GM12878 (cell line): ENCODE measurements at regions not wholly inside any gene's neighbourhood (a gene's known extent, or its start where the extent isn't known, plus 50 kb on each side); places are given as distances from the start of the nearest gene placed in this dataset.

ENCODE experiments used
- ATAC-seq: fragments of 200-7000 bp; cut with Tn5 transposase; 3 replicates; pipeline ENCODE4 v1.9.1; 2020; ENCODE audit warnings: mild to moderate bottlenecking, moderate library complexity
- BruUV-seq: library from RNA; stranded (reverse); fragments of 400-500 nt; replicated peaks from 2 replicates; lab custom pipeline; 2021; lab: Mats Ljungman, UMichigan
- CTCF ChIA-PET: fragments of 300-600 bp; sonication (Branson Sonifier 250); formaldehyde crosslinking; extraction: SDS; loops from one replicate; lab custom pipeline; 2021; ENCODE audit warnings: inconsistent platforms; lab: Yijun Ruan, JAX
- POLR2A ChIA-PET: fragments of 350-600 bp; formaldehyde crosslinking; extraction: SDS; loops from one replicate; lab custom pipeline; 2021; ENCODE audit warnings: inconsistent platforms; lab: Charles Lee
- RAD21 ChIA-PET: fragments of 300-600 bp; sonication (Branson Sonifier 250); formaldehyde crosslinking; loops from one replicate; lab custom pipeline; 2023; ENCODE audit warnings: antibody characterized with exemption; ENCODE audit not compliant: unreplicated experiment; lab: Charles Lee
- SMC1A ChIA-PET: fragments of 300-600 bp; sonication (Branson Sonifier 250); formaldehyde crosslinking; loops from one replicate; lab custom pipeline; 2023; ENCODE audit not compliant: unreplicated experiment, uncharacterized antibody; lab: Charles Lee
- DNase-seq: peaks from one replicate; pipeline ENCODE4 v3.0.0-alpha.2; 2011; ENCODE audit warnings: low read depth, low spot score
- FAIRE-seq: peaks from 3 replicates; lab custom pipeline; 2011; peaks lifted over from hg19 to GRCh38; lab: Jason Lieb, UNC
- H2AFZ ChIP-seq: 2 replicates; pipeline ENCODE4 v1.6.0; 2011; ENCODE audit warnings: low read depth, low read length, control low read depth; ENCODE audit not compliant: control insufficient read depth
- H3K27ac ChIP-seq: 2 replicates; pipeline ENCODE4 v1.5.1; 2011; ENCODE audit warnings: control low read depth; ENCODE audit not compliant: control insufficient read depth, insufficient read depth
- H3K27me3 ChIP-seq, 2 experiments: replicated peaks in 1 of 2; 2 replicates each; pipeline versions ENCODE4 v1.6.0 to v1.6.1; 2011; ENCODE audit warnings: low read length in 1 of 2; ENCODE audit not compliant: control insufficient read depth in 2 of 2, insufficient read depth in 2 of 2
- H3K36me3 ChIP-seq, 2 experiments: 2 replicates each; pipeline ENCODE4 v1.5.1; 2011; ENCODE audit warnings: low read length in 1 of 2; ENCODE audit not compliant: control insufficient read depth in 2 of 2, insufficient read depth in 2 of 2
- H3K4me1 ChIP-seq: 2 replicates; pipeline ENCODE4 v1.6.1; 2011; ENCODE audit warnings: mild to moderate bottlenecking, low read length, moderate library complexity, mixed read lengths; ENCODE audit not compliant: control insufficient read depth, insufficient read depth
- H3K4me2 ChIP-seq: 2 replicates; pipeline ENCODE4 v1.6.0; 2011; ENCODE audit warnings: control low read depth; ENCODE audit not compliant: control insufficient read depth, insufficient read depth
- H3K4me3 ChIP-seq: fragments of 200-600 bp; sonication (generic); 2 replicates; pipeline ENCODE4 v1.5.1; 2016
- H3K79me2 ChIP-seq: 2 replicates; pipeline ENCODE4 v1.6.0; 2011; ENCODE audit warnings: low read length; ENCODE audit not compliant: control insufficient read depth, insufficient read depth
- H3K9ac ChIP-seq: 2 replicates; pipeline ENCODE4 v1.8.0; 2011; ENCODE audit warnings: low read length, control low read depth, mixed read lengths; ENCODE audit not compliant: control insufficient read depth, insufficient read depth
- H3K9me3 ChIP-seq: replicated peaks from 3 replicates; pipeline ENCODE4 v1.5.1; 2011; ENCODE audit warnings: mild to moderate bottlenecking, low read length; ENCODE audit not compliant: control insufficient read depth, insufficient read depth
- H4K20me1 ChIP-seq: 2 replicates; pipeline ENCODE4 v1.6.0; 2011; ENCODE audit not compliant: control insufficient read depth, insufficient read depth
- BRCA1 ChIP-seq: IDR thresholded peaks from 2 replicates; pipeline ENCODE4 v1.6.1; 2011; ENCODE audit warnings: low read depth, low read length, improper control_type of control experiment
- CHD2 ChIP-seq: IDR thresholded peaks from 2 replicates; pipeline ENCODE4 v1.6.1; 2011; ENCODE audit warnings: low read depth, low read length, improper control_type of control experiment, borderline replicate concordance
- HCFC1 ChIP-seq: fragments of 150-350 bp; IDR thresholded peaks from 2 replicates; pipeline ENCODE4 v1.6.1; 2014; ENCODE audit warnings: low read length
- IRF5 ChIP-seq: fragments of 450-650 bp; IDR thresholded peaks from 2 replicates; pipeline ENCODE4 v1.6.1; 2017; ENCODE audit warnings: borderline replicate concordance
- JUNB ChIP-seq: IDR thresholded peaks from 2 replicates; pipeline ENCODE4 v1.6.1; 2016; ENCODE audit warnings: antibody characterized with exemption, mild to moderate bottlenecking
- KLF5 ChIP-seq: fragments of 450-650 bp; IDR thresholded peaks from 2 replicates; pipeline ENCODE4 v1.6.1; 2014; ENCODE audit warnings: mild to moderate bottlenecking; ENCODE audit not compliant: partially characterized antibody
- RAD21 ChIP-seq: IDR thresholded peaks from 2 replicates; pipeline ENCODE4 v1.6.1; 2011; ENCODE audit warnings: mild to moderate bottlenecking, low read depth, low read length, moderate library complexity; ENCODE audit not compliant: insufficient read depth
- SIX5 ChIP-seq: IDR thresholded peaks from 2 replicates; pipeline ENCODE4 v1.6.1; 2011; ENCODE audit warnings: mild to moderate bottlenecking, low read depth, low read length, moderate library complexity; ENCODE audit not compliant: severe bottlenecking
- SMAD1 ChIP-seq: fragments of 450-650 bp; IDR thresholded peaks from 2 replicates; pipeline ENCODE4 v1.6.1; 2018; ENCODE audit warnings: mild to moderate bottlenecking, low read depth; ENCODE audit not compliant: partially characterized antibody
- SP1 ChIP-seq: IDR thresholded peaks from one replicate; pipeline ENCODE4 v1.6.1; 2011; ENCODE audit warnings: low read depth, low read length
- SPI1 ChIP-seq: IDR thresholded peaks from 2 replicates; pipeline ENCODE4 v1.6.1; 2011; ENCODE audit warnings: low read depth, mild to moderate bottlenecking, low read length, moderate library complexity, borderline replicate concordance; ENCODE audit not compliant: insufficient read depth
- TCF7 ChIP-seq: IDR thresholded peaks from 2 replicates; pipeline ENCODE4 v1.6.1; 2014; ENCODE audit warnings: antibody characterized with exemption, borderline replicate concordance
- ZBTB11 ChIP-seq: fragments of 450-650 bp; formaldehyde crosslinking; IDR thresholded peaks from 2 replicates; pipeline ENCODE4 v1.5.0; 2022; ENCODE audit warnings: mild to moderate bottlenecking, missing genetic modification characterization
- ZBTB33 ChIP-seq: fragments of 450-650 bp; IDR thresholded peaks from 2 replicates; pipeline ENCODE4 v1.6.1; 2017; ENCODE audit warnings: mild to moderate bottlenecking
- ZNF274 ChIP-seq: IDR thresholded peaks from one replicate; pipeline ENCODE4 v1.8.0; 2011; ENCODE audit not compliant: insufficient read length, insufficient read depth
- ZNF384 ChIP-seq: IDR thresholded peaks from 2 replicates; pipeline ENCODE4 v1.6.1; 2012; ENCODE audit warnings: low read depth, mild to moderate bottlenecking, low read length, improper control_type of control experiment, borderline replicate concordance
- ZNF622 ChIP-seq: fragments of 450-650 bp; IDR thresholded peaks from 2 replicates; pipeline ENCODE4 v1.6.1; 2017; ENCODE audit warnings: mild to moderate bottlenecking, inconsistent platforms
- whole genome bisulfite sequencing: methylation state at CpG from one replicate; pipeline ENCODE4 v1.1.6; 2016; ENCODE audit warnings: low lambda C conversion rate; ENCODE audit not compliant: insufficient replicate concordance, insufficient coverage; ENCODE audit errors: missing lambda C conversion rate; 5-methylcytosine and 5-hydroxymethylcytosine counted together
- in situ Hi-C: fragments of 300-500 bp; cut with MboI; formaldehyde crosslinking; loops from 9 replicates; pipeline ENCODE4 v1.14.3; 2018; ENCODE audit warnings: mixed read lengths
- intact Hi-C: fragments of 100-400 bp; cut with micrococcal nuclease; formaldehyde crosslinking; loops from one replicate; pipeline ENCODE4 v1.14.2; 2022; ENCODE audit not compliant: unreplicated experiment

GRCh38 chr7:80385508-80385907 lies 126.4 kb downstream of the GNAT3 start (continued):
- TF ChIP-seq SP1 (no peak), BRCA1 (no peak), ZBTB11 (CRISPR knock-in tag) (no peak), SIX5 (no peak), ZNF622 (no peak), KLF5 (no peak), CHD2 (no peak), SPI1 (no peak)
- TF ChIP-seq, all 136 proteins: peak for 0

- H3K4me1 ChIP-seq: no peaks in the 10 kb centered on the region
- H3K79me2 ChIP-seq: no peaks in the 10 kb centered on the region
- H3K27me3 ChIP-seq: no peaks in the 10 kb centered on the region
- ChIA-PET CTCF (no interaction called here), RAD21 (no interaction called here), SMC1A (no interaction called here), POLR2A (no interaction called here)
- H3K4me2 ChIP-seq: no peak overlapping the region
- H3K9me3 ChIP-seq: no peaks in the 10 kb centered on the region
- no peak for ATAC-seq
- no peak overlapping the region for H3K9ac ChIP-seq
- WGBS: 0% methylated on average over 1 of the region's 1 CpG
- H3K27ac ChIP-seq: no peak overlapping the region
- FAIRE-seq: no peak
- intact Hi-C loops (no loop called here), in situ Hi-C loops (no loop called here)
- no peak overlapping the region for H3K4me3 ChIP-seq
- TF ChIP-seq ZBTB33 (no peak), ZNF384 (no peak), JUNB (no peak), SPI1 (no peak), ZNF274 (no peak), TCF7 (no peak), RAD21 (no peak), SMAD1 (no peak), IRF5 (no peak), HCFC1 (no peak)
- no peak for DNase-seq
- no peaks in the 10 kb centered on the region for H4K20me1 ChIP-seq
- BruUV-seq: no TSS peak
- no peaks in the 10 kb centered on the region for H3K36me3 ChIP-seq
- no peak overlapping the region for H2AFZ ChIP-seq
Observed at GRCh38 chr7:80380957-80381356, 130.9 kb downstream of the GNAT3 start.
